ENCODE measurements at regions not wholly inside any gene's neighbourhood (a gene's known extent, or its start where the extent isn't known, plus 50 kb on each side); places are given as distances from the start of the nearest gene placed in this dataset.

GRCh38 chr10:108208732-108209131, 1044.2 kb upstream of the SORCS1 start:
- H3K4me3 ChIP-seq, result no peak overlapping the region
- H3K4me1 ChIP-seq (ENCODE audit: low read depth), result no peaks in the 10 kb centered on the region
- no peak for TF ChIP-seq CTCF (IDR thresholded peaks at IDR 0.05)
- intact Hi-C loops (cut with DNase I, micrococcal nuclease), result no loop called here
- no peaks in the 10 kb centered on the region for H3K9me3 ChIP-seq
- no peak for ATAC-seq
- DNase-seq, result no peak
- no peaks in the 10 kb centered on the region for H3K36me3 ChIP-seq (ENCODE audit: low read depth)

- H3K4me3 ChIP-seq, result no peak overlapping the region
- no peaks in the 10 kb centered on the region for H3K9me3 ChIP-seq
- intact Hi-C loops (cut with DNase I, micrococcal nuclease), result no loop called here
- DNase-seq (no peak), ATAC-seq (no peak)
- no peaks in the 10 kb centered on the region for H3K4me1 ChIP-seq (ENCODE audit: low read depth)
- H3K36me3 ChIP-seq (ENCODE audit: low read depth), result no peaks in the 10 kb centered on the region
- TF ChIP-seq CTCF (IDR thresholded peaks at IDR 0.05), result no peak
Measured at GRCh38 chr10:108208038-108208437, 1043.5 kb upstream of the SORCS1 start.

GRCh38 chr10:108204528-108205305, 1040.2 kb upstream of the SORCS1 start:
- no peaks in the 10 kb centered on the region for H3K4me1 ChIP-seq (ENCODE audit: low read depth)
- H3K9me3 ChIP-seq, result no peaks in the 10 kb centered on the region
- H3K36me3 ChIP-seq (ENCODE audit: low read depth), result no peaks in the 10 kb centered on the region
- peak; percentile 85 for ATAC-seq
- TF ChIP-seq CTCF (IDR thresholded peaks at IDR 0.05), result peak; percentile 43
- intact Hi-C loops (cut with DNase I, micrococcal nuclease), result no loop called here
- no peak overlapping the region for H3K4me3 ChIP-seq
- DNase-seq, result peak in 1 of 3 donors; percentile 22

GRCh38 chr10:108203905-108204527, 1039.5 kb upstream of the SORCS1 start:
- no peaks in the 10 kb centered on the region for H3K36me3 ChIP-seq (ENCODE audit: low read depth)
- H3K4me3 ChIP-seq, result no peak overlapping the region
- no peak for DNase-seq
- intact Hi-C loops (cut with DNase I, micrococcal nuclease), result no loop called here
- no peak for TF ChIP-seq CTCF (IDR thresholded peaks at IDR 0.05)
- no peaks in the 10 kb centered on the region for H3K9me3 ChIP-seq
- ATAC-seq, result no peak
- H3K4me1 ChIP-seq (ENCODE audit: low read depth), result no peaks in the 10 kb centered on the region

GRCh38 chr10:108187408-108188012, 1023.0 kb upstream of the SORCS1 start:
- no peak for DNase-seq
- H3K4me3 ChIP-seq, result no peak overlapping the region
- no peaks in the 10 kb centered on the region for H3K9me3 ChIP-seq
- ATAC-seq, result no peak
- TF ChIP-seq CTCF (IDR thresholded peaks at IDR 0.05), result no peak
- no peaks in the 10 kb centered on the region for H3K36me3 ChIP-seq (ENCODE audit: low read depth)
- intact Hi-C loops (cut with DNase I, micrococcal nuclease), result no loop called here
- no peaks in the 10 kb centered on the region for H3K4me1 ChIP-seq (ENCODE audit: low read depth)

All from mucosa of descending colon (tissue), 3 donors.